ENCODE measurements at regions not wholly inside any gene's neighbourhood (a gene's known extent, or its start where the extent isn't known, plus 50 kb on each side); places are given as distances from the start of the nearest gene placed in this dataset.

GRCh38 chr7:25048444-25048834 lies 68.5 kb upstream of the OSBPL3 start:
- no peak for TF ChIP-seq CTCF (IDR thresholded peaks at IDR 0.05; ENCODE audit: low read depth, low read length)
- TF ChIP-seq MYC (IDR thresholded peaks at IDR 0.05; ENCODE audit: low read depth, low read length): no peak
- TF ChIP-seq POLR2A (IDR thresholded peaks at IDR 0.05; ENCODE audit: extremely low read depth, insufficient read length): no peak
